ENCODE measurements at regions not wholly inside any gene's neighbourhood (a gene's known extent, or its start where the extent isn't known, plus 50 kb on each side); places are given as distances from the start of the nearest gene placed in this dataset.

DNA sequence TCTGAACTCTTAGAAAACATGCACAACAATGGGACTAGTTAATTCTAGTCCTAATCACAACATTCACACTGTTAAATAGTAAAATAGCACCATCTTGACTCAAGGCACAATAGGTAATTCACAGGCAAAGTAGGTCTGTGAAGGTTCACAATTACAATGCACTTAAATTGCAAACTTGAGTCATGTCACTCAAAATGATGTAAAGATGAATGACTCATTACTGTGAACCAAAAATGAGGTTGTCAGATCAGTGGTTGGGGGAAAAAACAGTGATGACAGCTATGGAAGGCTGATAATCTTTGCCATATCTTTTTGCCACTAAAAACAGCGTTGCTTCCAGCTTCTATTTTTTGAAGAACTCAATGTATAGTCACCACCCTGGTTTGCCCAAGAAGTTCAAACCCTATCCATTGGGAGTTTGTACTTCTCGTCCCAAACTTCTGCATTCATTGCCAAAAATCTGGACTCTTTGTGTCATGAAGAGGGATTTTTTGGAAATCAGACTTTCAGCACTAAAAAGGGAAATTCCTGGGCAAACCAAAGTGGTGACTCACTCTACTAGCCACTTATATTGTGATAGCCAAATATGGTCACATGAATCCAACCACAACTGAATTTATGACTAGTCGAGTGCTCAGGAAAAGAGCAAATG lies 200.9 kb upstream of the TMTC4 start:
- Histone ChIP-seq H2BK120ac (replicated peaks; ENCODE audit: low read depth, low read length) (no peak overlapping the region), H2BK12ac (ENCODE audit: low read depth, low read length) (no peak overlapping the region), H3K23ac (ENCODE audit: insufficient read length) (no peak overlapping the region), H3K36me3 (ENCODE audit: control insufficient read depth in 2 of 4, insufficient read depth in 4 of 4, low read length in 3 of 4) (no peaks in the 10 kb centered on the region), H3K9me3 (ENCODE audit: insufficient read depth in 2 of 2, low read depth in 1 of 2, low read length in 1 of 2) (peaks cover 6 to 9% of the 10 kb centered on the region in 2 experiments; a peak in 2 of 4 replicates), H3K14ac (ENCODE audit: insufficient read length) (no peak overlapping the region), H2BK15ac (ENCODE audit: low read length) (no peak overlapping the region), H4K5ac (ENCODE audit: insufficient read length, low read depth, low read length) (no peak overlapping the region), H4K8ac (ENCODE audit: extremely low read depth, insufficient read depth, low read length) (no peak overlapping the region), H3K4ac (replicated peaks; ENCODE audit: insufficient read length, low read depth, low read length) (no peak overlapping the region), H3K18ac (ENCODE audit: extremely low read depth, low read length) (no peak overlapping the region), H2AK5ac (ENCODE audit: low read depth, low read length) (no peak overlapping the region), H3K56ac (replicated peaks; ENCODE audit: insufficient read length, low read depth, low read length) (no peak overlapping the region), H3K9ac (replicated peaks in 1 of 4; ENCODE audit: extremely low read depth in 1 of 4, low read depth in 3 of 4, low read length in 3 of 4) (no peak overlapping the region), H2BK5ac (ENCODE audit: low read depth, low read length) (no peak overlapping the region), H3K79me2 (ENCODE audit: control insufficient read depth in 1 of 2, insufficient read depth in 2 of 2, low read length in 2 of 2) (no peaks in the 10 kb centered on the region), H3K27ac (ENCODE audit: low read depth, low read length) (no peak overlapping the region), H4K20me1 (replicated peaks in 1 of 2; ENCODE audit: control insufficient read depth in 1 of 2, insufficient read depth in 2 of 2, low read length in 2 of 2) (no peaks in the 10 kb centered on the region), H3K79me1 (ENCODE audit: low read depth, low read length) (no peaks in the 10 kb centered on the region), H3K27me3 (replicated peaks in 1 of 4; ENCODE audit: control insufficient read depth in 3 of 4, extremely low read depth in 1 of 4, insufficient read depth in 3 of 4, low read length in 3 of 4) (peaks cover 0 to 1% (median 0%) of the 10 kb centered on the region in 4 experiments; a peak in 1 of 7 replicates), H3K4me1 (replicated peaks in 1 of 4; ENCODE audit: control insufficient read depth in 3 of 4, insufficient read depth in 4 of 4, low read length in 3 of 4) (no peaks in the 10 kb centered on the region), H2AFZ (ENCODE audit: low read length) (no peak overlapping the region), H2BK20ac (ENCODE audit: low read length) (no peak overlapping the region), H3K4me2 (ENCODE audit: insufficient read depth in 1 of 2, low read depth in 2 of 2, low read length in 2 of 2) (no peak overlapping the region), H3K23me2 (ENCODE audit: low read depth, low read length) (no peaks in the 10 kb centered on the region), H4K91ac (replicated peaks; ENCODE audit: insufficient read length, low read length) (no peak overlapping the region), H3K4me3 (ENCODE audit: extremely low read depth in 1 of 4, insufficient read depth in 2 of 4, low read depth in 3 of 4, low read length in 4 of 4) (no peak overlapping the region)
- POLR2A ChIA-PET (ENCODE audit: partially characterized antibody) = no interaction called here
- no peak for TF ChIP-seq RAD21 (IDR thresholded peaks at IDR 0.05 in 1 of 2, conservative IDR thresholded peaks at IDR 0.05 in 1 of 2; ENCODE audit: low read depth in 2 of 2, low read length in 2 of 2)
- DNase-seq (ENCODE audit: low read depth in 1 of 2, low spot score in 2 of 2) (no peak), FAIRE-seq (no peak)
- WGBS, 2 experiments (ENCODE audit: extremely low coverage in 1 of 2, insufficient coverage in 1 of 2, insufficient read length in 1 of 2, insufficient replicate concordance in 2 of 2, low coverage in 1 of 2, low lambda C conversion rate in 2 of 2, missing lambda C conversion rate in 1 of 2) = 93% methylated on average over 3 of the region's 3 CpGs; no CpG with 5 or more reads in 1 of the 2 experiments
- CTCF ChIA-PET (ENCODE audit: partially characterized antibody) = no interaction called here
